ENCODE measurements at regions not wholly inside any gene's neighbourhood (a gene's known extent, or its start where the extent isn't known, plus 50 kb on each side); places are given as distances from the start of the nearest gene placed in this dataset. TPM values are rescaled to one million over a fixed set of nuclear protein-coding genes. Genes with fewer than 3 reads are reported as not detected.

- no peaks in the 10 kb centered on the region for H4K20me1 ChIP-seq (ENCODE audit: insufficient read depth, low read length)
- Mint-ChIP-seq H3K27ac (no peak overlapping the region), H3K36me3 (no peaks in the 10 kb centered on the region), H3K4me3 (no peak overlapping the region), H3K9me3 (peaks cover 0 to 4% (median 0%) of the 10 kb centered on the region in 7 donors), H3K4me1 (no peaks in the 10 kb centered on the region), H3K27me3 (ENCODE audit: low read depth in 3 of 3) (no peaks in the 10 kb centered on the region)
- WGBS (ENCODE audit: insufficient coverage), result no CpG with 5 or more reads among the region's 4 CpGs
- no peak overlapping the region for H3K4me2 ChIP-seq (replicated peaks; ENCODE audit: extremely low read depth, low read length, poor library complexity, severe bottlenecking)
- intact Hi-C loops (cut with micrococcal nuclease), result no loop called here
- H3K4me1 ChIP-seq (ENCODE audit: control insufficient read depth in 1 of 2, insufficient read depth in 2 of 2, low read length in 2 of 2), result no peaks in the 10 kb centered on the region
- no peak overlapping the region for H3K9ac ChIP-seq (ENCODE audit: insufficient read depth, low read length, poor library complexity, severe bottlenecking)
- no peak overlapping the region for H3K4me3 ChIP-seq (replicated peaks in 1 of 3; ENCODE audit: low read depth in 2 of 3, low read length in 3 of 3)
- no peaks in the 10 kb centered on the region for H3K27me3 ChIP-seq (ENCODE audit: control insufficient read depth in 2 of 2, insufficient read depth in 2 of 2, low read length in 2 of 2)
- H2AFZ ChIP-seq (ENCODE audit: insufficient read depth, low read depth, low read length, poor library complexity, severe bottlenecking), result no peak overlapping the region
- TF ChIP-seq, protein P1, sequence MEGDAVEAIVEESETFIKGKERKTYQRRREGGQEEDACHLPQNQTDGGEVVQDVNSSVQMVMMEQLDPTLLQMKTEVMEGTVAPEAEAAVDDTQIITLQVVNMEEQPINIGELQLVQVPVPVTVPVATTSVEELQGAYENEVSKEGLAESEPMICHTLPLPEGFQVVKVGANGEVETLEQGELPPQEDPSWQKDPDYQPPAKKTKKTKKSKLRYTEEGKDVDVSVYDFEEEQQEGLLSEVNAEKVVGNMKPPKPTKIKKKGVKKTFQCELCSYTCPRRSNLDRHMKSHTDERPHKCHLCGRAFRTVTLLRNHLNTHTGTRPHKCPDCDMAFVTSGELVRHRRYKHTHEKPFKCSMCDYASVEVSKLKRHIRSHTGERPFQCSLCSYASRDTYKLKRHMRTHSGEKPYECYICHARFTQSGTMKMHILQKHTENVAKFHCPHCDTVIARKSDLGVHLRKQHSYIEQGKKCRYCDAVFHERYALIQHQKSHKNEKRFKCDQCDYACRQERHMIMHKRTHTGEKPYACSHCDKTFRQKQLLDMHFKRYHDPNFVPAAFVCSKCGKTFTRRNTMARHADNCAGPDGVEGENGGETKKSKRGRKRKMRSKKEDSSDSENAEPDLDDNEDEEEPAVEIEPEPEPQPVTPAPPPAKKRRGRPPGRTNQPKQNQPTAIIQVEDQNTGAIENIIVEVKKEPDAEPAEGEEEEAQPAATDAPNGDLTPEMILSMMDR (IDR thresholded peaks at IDR 0.05), result no peak
- no peaks in the 10 kb centered on the region for H3K36me3 ChIP-seq (replicated peaks in 1 of 2; ENCODE audit: control insufficient read depth in 1 of 2, insufficient read depth in 2 of 2, low read length in 2 of 2)
- H3K79me2 ChIP-seq (ENCODE audit: insufficient read depth, low read length), result no peaks in the 10 kb centered on the region
- no peak for DNase-seq
- no peaks in the 10 kb centered on the region for H3K9me3 ChIP-seq (replicated peaks in 1 of 2; ENCODE audit: control insufficient read depth in 1 of 2, insufficient read depth in 1 of 2, low read length in 2 of 2)
- H3K27ac ChIP-seq (ENCODE audit: low read depth in 1 of 2, low read length in 2 of 2), result no peak overlapping the region
These were observed 53.7 kb upstream of the CNTN5 start for GRCh38 chr11:98967005-98967404.

Small RNA genes lying in the stretch of these regions (small RNA-seq; reads per million reads assigned to genes)
- gene AP003730.1 (ENCODE audit: insufficient read length, low read depth) (not detected), gene RNA5SP346 (ENCODE audit: insufficient read length, low read depth) (not detected), gene RNA5SP347 (ENCODE audit: insufficient read length, low read depth) (not detected)

All from CD14-positive monocyte (primary cell).